HG03025 (cell line): ENCODE measurements at regions not wholly inside any gene's neighbourhood (a gene's known extent, or its start where the extent isn't known, plus 50 kb on each side); places are given as distances from the start of the nearest gene placed in this dataset.
"Not testable (repeated sequence)": the region's sequence is repeated elsewhere in the genome, so short reads cannot be mapped to it uniquely, and the experiment has no call there.

Source experiments
- ATAC-seq: cut with Tn5 transposase; IDR thresholded peaks from one replicate; pipeline ENCODE4 v1.9.1; 2021; ENCODE audit warnings: mild to moderate bottlenecking, moderate library complexity; ENCODE audit not compliant: unreplicated experiment, low FRiP score

DNA sequence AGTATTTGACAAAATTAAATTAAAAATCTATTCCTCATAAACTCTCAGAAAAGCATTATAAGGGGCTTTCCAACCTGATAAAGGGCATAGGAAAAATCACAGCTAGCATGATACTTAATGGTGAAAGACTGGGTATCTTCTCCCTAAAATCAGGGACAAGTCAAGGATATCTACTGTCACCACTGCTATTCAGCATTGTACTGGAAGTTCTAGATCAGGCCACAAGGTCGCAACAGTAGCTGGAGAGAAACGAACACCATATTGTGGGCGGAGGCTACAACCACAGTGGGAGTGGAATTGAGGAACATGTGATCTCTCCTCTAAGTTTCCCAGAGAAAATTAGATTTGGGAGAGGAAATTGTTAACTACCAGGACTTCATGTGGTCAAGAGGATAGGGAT lies 70.0 kb upstream of the NAMPT start:
- no peak for ATAC-seq

GRCh38 chr7:106353944-106354343 lies 69.2 kb upstream of the NAMPT start:
- no peak for ATAC-seq

- ATAC-seq: no peak
Observed at GRCh38 chr7:106348231-106348630, 63.4 kb upstream of the NAMPT start.

DNA sequence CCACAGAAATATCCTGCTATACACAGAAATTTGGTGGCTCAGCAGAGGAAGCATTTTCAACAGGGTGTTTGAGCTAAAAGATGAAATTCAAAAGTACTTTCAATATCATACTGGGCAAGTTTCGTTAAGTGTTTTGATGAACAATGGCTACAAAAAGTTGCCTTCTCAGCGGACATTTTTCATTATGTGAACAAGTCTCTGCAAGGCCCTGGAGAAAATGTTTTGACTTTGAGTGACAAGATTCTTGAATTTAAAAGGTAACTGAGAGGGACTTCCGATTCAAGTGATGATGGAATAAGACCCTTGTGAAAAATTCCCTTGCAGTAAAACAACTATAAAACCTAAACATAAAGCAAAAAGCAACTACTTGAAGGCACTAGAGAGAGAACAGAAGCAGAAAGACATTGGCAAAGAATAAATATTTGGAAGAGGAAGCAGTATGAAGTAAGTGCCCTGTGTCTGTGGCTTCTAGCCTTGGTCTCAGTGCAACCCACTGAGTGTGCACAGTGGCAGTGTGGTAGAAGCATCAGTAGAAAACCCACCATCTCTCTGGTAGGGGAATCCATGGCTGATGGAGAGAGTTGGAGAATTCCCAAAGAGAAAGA lies 62.5 kb upstream of the NAMPT start:
- ATAC-seq: peak; percentile 42

DNA sequence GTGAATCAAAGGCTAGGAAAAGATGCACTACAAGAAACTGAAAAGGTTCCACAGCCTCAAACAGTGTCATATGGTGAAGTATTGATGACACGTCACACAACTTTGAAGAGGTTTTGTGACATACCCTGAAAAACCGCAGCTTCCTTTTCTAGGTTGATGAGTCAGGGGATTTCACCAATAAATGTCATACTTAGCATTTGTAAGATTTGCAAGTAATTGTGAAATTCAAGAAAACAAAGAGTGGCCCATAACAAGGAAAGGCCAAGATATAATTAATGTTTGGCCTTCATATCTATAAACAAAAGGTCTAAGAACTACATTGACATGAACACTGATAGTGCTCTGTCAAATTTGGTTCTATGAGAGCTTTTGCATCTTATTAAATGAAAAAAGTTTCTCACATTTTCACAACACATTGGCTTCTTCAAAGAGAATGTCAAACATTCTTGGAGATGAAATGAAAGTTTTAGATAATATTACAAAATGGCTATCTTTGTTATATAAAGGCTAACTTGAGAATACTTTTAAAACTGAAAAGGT lies 62.0 kb upstream of the NAMPT start:
- peak; percentile 93 for ATAC-seq

DNA sequence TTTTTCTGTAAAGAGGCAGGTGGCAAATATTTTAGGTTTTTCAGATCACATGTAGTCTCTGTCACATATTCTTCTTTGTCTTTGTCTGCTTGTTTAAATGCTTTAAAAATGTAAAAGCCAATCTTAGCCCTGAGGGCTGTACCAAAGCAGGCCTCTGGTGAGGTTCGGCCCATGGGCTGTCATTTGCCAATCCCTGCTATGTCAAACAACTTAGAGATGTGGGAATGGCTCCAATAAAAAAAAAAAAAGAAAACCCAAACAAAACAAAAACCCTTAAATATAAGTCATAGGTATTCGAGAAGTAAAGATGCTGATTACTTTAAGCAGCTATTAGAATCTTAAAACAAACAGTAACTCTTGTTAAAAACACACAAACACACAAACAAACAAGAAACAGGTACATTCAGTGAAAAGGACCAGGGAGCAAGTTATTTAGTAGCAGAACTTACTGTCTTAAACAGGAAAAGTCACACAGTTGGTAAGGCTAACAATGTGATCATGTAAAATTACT lies 61.4 kb upstream of the NAMPT start:
- ATAC-seq: no peak

DNA sequence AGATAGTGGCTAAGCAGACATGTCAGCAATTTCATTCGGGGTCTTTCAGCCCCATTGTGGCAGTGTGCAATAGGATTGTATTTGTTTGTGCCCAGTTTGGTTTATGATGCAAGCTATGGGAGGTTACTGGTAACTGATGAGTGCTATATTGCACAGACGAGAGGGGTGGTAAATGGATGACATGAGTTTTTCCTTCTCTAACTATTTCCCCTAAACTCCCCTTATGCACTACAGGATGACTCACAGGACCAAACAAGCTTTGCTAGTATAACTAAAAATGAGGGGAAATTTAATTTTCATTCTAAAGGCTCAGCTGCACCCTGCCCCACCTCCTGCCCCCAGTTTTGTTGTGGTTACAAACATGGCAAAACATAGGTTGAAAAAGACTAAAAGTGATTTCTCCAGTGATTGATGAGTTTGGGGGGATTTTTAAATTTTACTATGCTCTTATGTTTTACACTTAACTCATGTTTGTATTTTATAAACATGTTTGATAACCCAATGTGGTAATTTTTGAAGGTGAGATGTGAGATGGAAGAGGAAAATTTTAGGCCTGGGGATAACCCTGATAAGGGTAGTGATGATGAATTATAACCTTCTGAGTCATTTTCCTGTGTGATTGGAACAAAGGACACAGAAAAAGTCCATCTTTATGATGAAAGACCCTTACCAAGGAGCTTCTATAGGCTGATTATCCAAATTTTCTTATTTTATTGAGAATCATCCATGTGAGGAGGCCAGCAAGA lies 60.8 kb upstream of the NAMPT start:
- ATAC-seq: no peak

GRCh38 chr7:106344861-106345260 lies 60.1 kb upstream of the NAMPT start:
- ATAC-seq: no peak

DNA sequence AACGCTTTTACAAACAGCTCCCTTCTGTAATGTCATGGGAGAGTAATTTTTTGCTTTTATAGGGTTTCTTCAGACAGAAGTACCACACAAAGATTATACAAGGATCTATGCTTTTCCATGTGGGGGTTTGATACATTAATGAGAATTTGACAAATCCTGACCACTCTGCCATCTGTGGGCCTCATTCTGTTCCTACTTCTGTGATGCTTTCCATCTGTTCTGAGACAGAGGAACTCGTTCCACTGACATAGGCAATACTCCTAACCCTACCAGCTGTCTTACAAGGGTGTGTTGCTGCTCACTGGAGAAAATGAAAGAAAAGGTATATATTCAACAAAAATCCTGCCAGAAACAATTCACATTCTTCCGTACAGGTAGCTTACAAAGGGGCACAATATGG lies 59.4 kb upstream of the NAMPT start:
- ATAC-seq: no peak

GRCh38 chr7:106342049-106342448 lies 57.3 kb upstream of the NAMPT start:
- ATAC-seq: not testable (repeated sequence)

DNA sequence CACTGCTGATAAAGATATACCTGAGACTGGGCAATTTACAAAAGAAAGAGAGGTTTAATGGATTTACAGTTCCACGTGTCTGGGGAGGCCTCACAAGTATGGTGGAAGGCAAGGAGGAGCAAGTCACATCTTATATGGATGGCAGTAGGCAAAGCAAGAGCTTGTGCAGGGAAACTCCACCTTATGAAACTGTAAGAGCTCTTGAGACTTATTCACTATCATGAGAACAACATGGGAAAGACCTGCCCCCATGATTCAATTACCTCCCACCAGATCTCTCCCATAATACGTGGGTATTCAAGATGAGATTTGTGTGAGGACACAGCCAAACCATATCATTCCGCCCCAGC lies 55.4 kb upstream of the NAMPT start:
- ATAC-seq: not testable (repeated sequence)

DNA sequence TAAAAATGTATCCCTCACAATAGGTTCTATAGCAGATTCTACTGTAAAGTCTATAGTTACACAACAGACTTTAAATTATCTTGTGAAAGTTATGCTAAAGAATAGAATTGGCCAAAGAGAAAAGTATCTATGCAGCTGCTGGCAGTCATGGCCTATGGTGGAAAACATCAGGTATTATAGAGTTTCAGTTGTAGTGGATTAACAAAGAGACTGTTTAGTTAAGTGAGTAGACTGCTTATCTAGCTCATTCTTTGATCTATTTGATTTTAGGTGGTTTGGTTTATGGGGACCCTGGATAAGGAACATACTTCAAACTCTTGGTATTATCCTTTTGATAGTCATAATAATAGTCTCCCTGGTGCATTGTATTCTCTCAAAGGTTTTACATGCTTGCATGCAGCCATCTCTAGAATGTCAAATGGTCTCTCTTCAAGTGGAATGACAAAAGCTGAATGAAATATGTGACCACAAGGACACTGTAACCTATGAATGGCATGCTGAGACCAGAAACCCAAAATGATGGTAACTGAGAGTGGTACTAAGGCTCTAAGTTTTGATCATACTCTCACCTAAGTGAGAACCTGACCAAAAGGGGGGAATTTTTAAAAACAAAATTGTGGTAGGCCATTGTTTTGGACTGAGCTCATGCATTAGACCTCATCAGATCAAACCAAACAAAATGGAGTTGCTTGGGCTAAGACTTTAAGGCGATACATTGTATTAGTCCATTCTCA lies 54.9 kb upstream of the NAMPT start:
- no peak for ATAC-seq

DNA sequence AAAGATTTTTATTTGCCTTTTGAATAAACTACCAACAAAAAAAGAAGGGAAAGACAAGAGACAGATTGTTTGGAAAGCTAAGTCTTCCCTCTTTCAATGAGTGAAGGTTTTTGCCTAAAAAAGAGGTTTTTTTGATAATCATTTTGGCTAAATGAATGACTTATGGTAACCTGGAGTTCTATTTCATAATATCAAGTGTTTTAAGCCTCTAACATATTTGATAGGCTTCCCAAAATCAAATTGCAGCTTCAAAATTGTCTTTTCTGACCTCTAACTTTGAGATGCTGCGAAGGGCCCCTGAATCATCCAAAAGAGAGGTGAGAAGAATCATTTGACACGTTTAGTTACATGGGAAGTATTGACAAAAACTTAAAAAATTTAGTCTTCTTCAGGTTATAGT lies 53.0 kb upstream of the NAMPT start:
- no peak for ATAC-seq

DNA sequence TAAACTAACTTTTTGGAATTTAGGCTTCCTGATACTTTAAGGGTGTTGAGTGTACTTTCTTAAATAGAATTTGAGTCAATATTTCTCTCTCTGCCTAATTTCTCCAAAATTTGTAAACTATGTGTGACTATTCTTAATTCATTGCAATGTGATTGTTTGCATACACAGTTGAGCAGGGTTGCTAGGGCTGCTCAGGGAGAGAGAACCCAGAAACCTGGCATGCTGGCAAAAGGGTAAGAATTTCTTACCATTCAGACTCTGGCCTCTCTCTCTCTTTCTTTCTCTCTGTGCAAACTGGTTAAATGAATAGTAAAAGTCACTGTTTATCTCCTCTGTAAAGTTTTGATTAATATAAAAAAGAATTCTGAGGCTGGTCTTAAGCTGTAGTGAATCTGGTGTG lies 51.0 kb upstream of the NAMPT start:
- ATAC-seq: no peak
